ENCODE measurements at regions not wholly inside any gene's neighbourhood (a gene's known extent, or its start where the extent isn't known, plus 50 kb on each side); places are given as distances from the start of the nearest gene placed in this dataset.

GRCh38 chr21:25329227-25329825 is 278.0 kb downstream of the MRPL39 start:
- no peak for DNase-seq (ENCODE audit: low read depth)

- DNase-seq (ENCODE audit: low read depth) = no peak
Measured at GRCh38 chr21:25328736-25329135, 278.5 kb downstream of the MRPL39 start.

- no peak for DNase-seq (ENCODE audit: low read depth)
Measured at GRCh38 chr21:25326181-25326580, 281.1 kb downstream of the MRPL39 start.

GRCh38 chr21:25324666-25325065 is 282.6 kb downstream of the MRPL39 start:
- DNase-seq (ENCODE audit: low read depth) = no peak

- no peak for DNase-seq (ENCODE audit: low read depth)
Measured at GRCh38 chr21:25323356-25323949, 283.8 kb downstream of the MRPL39 start.

GRCh38 chr21:25314247-25314646 is 293.0 kb downstream of the MRPL39 start:
- no peak for DNase-seq (ENCODE audit: low read depth)

GRCh38 chr21:25313829-25314228 is 293.5 kb downstream of the MRPL39 start:
- DNase-seq (ENCODE audit: low read depth) = no peak

GRCh38 chr21:25307489-25307888 is 299.8 kb downstream of the MRPL39 start:
- DNase-seq (ENCODE audit: low read depth) = no peak

GRCh38 chr21:25304611-25305010 is 302.7 kb downstream of the MRPL39 start:
- DNase-seq (ENCODE audit: low read depth) = no peak

GRCh38 chr21:25300632-25301031 is 306.6 kb downstream of the MRPL39 start:
- no peak for DNase-seq (ENCODE audit: low read depth)

- DNase-seq (ENCODE audit: low read depth) = no peak
Measured at GRCh38 chr21:25298512-25299491, 308.5 kb downstream of the MRPL39 start.

GRCh38 chr21:25297117-25297516 is 310.2 kb downstream of the MRPL39 start:
- DNase-seq (ENCODE audit: low read depth) = no peak

- no peak for DNase-seq (ENCODE audit: low read depth)
Measured at GRCh38 chr21:25296252-25296651, 311.0 kb downstream of the MRPL39 start.

- no peak for DNase-seq (ENCODE audit: low read depth)
Measured at GRCh38 chr21:25292396-25292795, 314.9 kb downstream of the MRPL39 start.

- DNase-seq (ENCODE audit: low read depth) = no peak
Measured at GRCh38 chr21:25283720-25284119, 323.6 kb downstream of the MRPL39 start.

GRCh38 chr21:25281134-25281533 is 326.1 kb downstream of the MRPL39 start:
- no peak for DNase-seq (ENCODE audit: low read depth)

GRCh38 chr21:25280061-25280460 is 327.2 kb downstream of the MRPL39 start:
- no peak for DNase-seq (ENCODE audit: low read depth)

GRCh38 chr21:25273959-25274358 is 333.3 kb downstream of the MRPL39 start:
- DNase-seq (ENCODE audit: low read depth) = no peak

- no peak for DNase-seq (ENCODE audit: low read depth)
Measured at GRCh38 chr21:25254491-25255174, 352.6 kb downstream of the MRPL39 start.

GRCh38 chr21:25246546-25246945 is 360.7 kb downstream of the MRPL39 start:
- DNase-seq (ENCODE audit: low read depth) = no peak

- DNase-seq (ENCODE audit: low read depth) = no peak
Measured at GRCh38 chr21:25244735-25245134, 362.5 kb downstream of the MRPL39 start.

GRCh38 chr21:25243808-25244207 is 363.5 kb downstream of the MRPL39 start:
- DNase-seq (ENCODE audit: low read depth) = no peak
